Psoas muscle (tissue), 7 donors: ENCODE measurements at regions not wholly inside any gene's neighbourhood (a gene's known extent, or its start where the extent isn't known, plus 50 kb on each side); places are given as distances from the start of the nearest gene placed in this dataset.
"Not testable (repeated sequence)": the region's sequence is repeated elsewhere in the genome, so short reads cannot be mapped to it uniquely, and the experiment has no call there.

ENCODE experiments used
- ATAC-seq, 4 donors: fragments of 200-7000 bp; cut with Tn5 transposase; one replicate each; pipeline ENCODE4 v1.9.1; 2020; ENCODE audit warnings: moderate library complexity in 3 of 4, mild to moderate bottlenecking in 2 of 4
- DNase-seq, 2 donors: peaks; one replicate each; pipeline ENCODE4 v3.0.0-alpha.2; 2020
- H3K27ac ChIP-seq: fragments of 200-600 bp; one replicate; pipeline ENCODE4 v1.8.0; 2022
- H3K27me3 ChIP-seq, 3 donors: fragments of 200-600 bp in 1 of 3; one replicate each; pipeline versions ENCODE4 v1.6.1 to v1.8.0; 2013 to 2022; ENCODE audit warnings: low read length in 2 of 3, mild to moderate bottlenecking in 2 of 3, moderate library complexity in 1 of 3; ENCODE audit not compliant: insufficient read depth in 3 of 3
- H3K36me3 ChIP-seq, 2 donors: fragments of 200-600 bp in 1 of 2; one replicate each; pipeline versions ENCODE4 v1.6.1 to v1.8.0; 2013 to 2022; ENCODE audit warnings: low read depth in 1 of 2, mild to moderate bottlenecking in 1 of 2, moderate library complexity in 1 of 2; ENCODE audit not compliant: insufficient read depth in 1 of 2
- H3K4me1 ChIP-seq: fragments of 200-600 bp; one replicate; pipeline ENCODE4 v1.8.0; 2022
- H3K4me3 ChIP-seq: fragments of 200-600 bp; one replicate; pipeline ENCODE4 v1.8.0; 2022; ENCODE audit warnings: mild to moderate bottlenecking
- H3K9me3 ChIP-seq: fragments of 200-600 bp; one replicate; pipeline ENCODE4 v1.8.0; 2022
- CTCF ChIP-seq: fragments of 200-600 bp; IDR thresholded peaks from one replicate; pipeline ENCODE4 v1.8.0; 2022; ENCODE audit warnings: antibody characterized with exemption
- WGBS, 3 donors: extraction: QIAGEN DNeasy Blood & Tissue Kit; methylation state at CpG; one replicate each; pipeline versions ENCODE4 v1.1.6 to v1.1.7; 2013; 5-methylcytosine and 5-hydroxymethylcytosine counted together
- intact Hi-C, 2 donors: fragments of 100-400 bp; cut with DNase I; formaldehyde crosslinking; loops; one replicate each; pipeline versions ENCODE4 v1.11.0 to v1.14.2; 2022
- donor health status: healthy with polysubstance abuse.
- donor health status: DM: no; HTN: no; CAD: no; lungs with moderate emphysema.
- donor health status: Bipolar disorder and iron deficiency.
- donor health status: healthy.
- donor health status: DM: yes; HTN: yes; CAD: no.
- donor health status: DM: no; HTN: no; CAD: no.
- donor health status: DM: yes; HTN: yes; CAD: no.

- no peak for ATAC-seq
- WGBS, 3 donors, result 72 to 83% (median 80%) methylated on average over 2 of the region's 2 CpGs
Measured at GRCh38 chr6:115601509-115601908, 459.2 kb downstream of the FRK start.

GRCh38 chr6:115601064-115601463 lies 459.6 kb downstream of the FRK start:
- TF ChIP-seq CTCF, result no peak
- Histone ChIP-seq H3K4me3 (no peak overlapping the region), H3K27ac (no peak overlapping the region), H3K4me1 (no peaks in the 10 kb centered on the region), H3K9me3 (no peaks in the 10 kb centered on the region), H3K36me3 (no peaks in the 10 kb centered on the region), H3K27me3 (no peaks in the 10 kb centered on the region)
- ATAC-seq (no peak), DNase-seq (no peak)
- intact Hi-C loops, result no loop called here
- WGBS, 3 donors, result 71 to 76% (median 72%) methylated on average over 1 of the region's 1 CpG

More at GRCh38 chr6:115601509-115601908, 459.2 kb downstream of the FRK start:
- Histone ChIP-seq H3K27ac (no peak overlapping the region), H3K4me3 (no peak overlapping the region), H3K9me3 (no peaks in the 10 kb centered on the region), H3K27me3 (no peaks in the 10 kb centered on the region), H3K36me3 (no peaks in the 10 kb centered on the region), H3K4me1 (no peaks in the 10 kb centered on the region)
- intact Hi-C loops, result no loop called here
- TF ChIP-seq CTCF, result no peak
- no peak for DNase-seq

GRCh38 chr6:115594891-115595290 lies 465.8 kb downstream of the FRK start:
- no peaks in the 10 kb centered on the region for H3K27me3 ChIP-seq
- no peak overlapping the region for H3K27ac ChIP-seq
- DNase-seq (no peak), ATAC-seq (no peak)
- WGBS, 3 donors, result 72 to 81% (median 75%) methylated on average over 1 of the region's 1 CpG
- no peak overlapping the region for H3K4me3 ChIP-seq
- H3K36me3 ChIP-seq, result no peaks in the 10 kb centered on the region
- intact Hi-C loops, result no loop called here
- H3K9me3 ChIP-seq, result no peaks in the 10 kb centered on the region
- TF ChIP-seq CTCF, result no peak
- H3K4me1 ChIP-seq, result no peaks in the 10 kb centered on the region

- H3K4me1 ChIP-seq, result no peaks in the 10 kb centered on the region
- no peak overlapping the region for H3K4me3 ChIP-seq
- H3K27ac ChIP-seq, result no peak overlapping the region
- 52 to 60% (median 59%) methylated on average over 2 of the region's 2 CpGs for whole genome bisulfite sequencing, 3 donors
- intact Hi-C loops, result no loop called here
- H3K9me3 ChIP-seq, result no peaks in the 10 kb centered on the region
- no peaks in the 10 kb centered on the region for H3K27me3 ChIP-seq
- H3K36me3 ChIP-seq, result no peaks in the 10 kb centered on the region
- no peak for TF ChIP-seq CTCF
- no peak for ATAC-seq
- DNase-seq, result no peak
Measured at GRCh38 chr6:115592025-115592424, 468.7 kb downstream of the FRK start.

- H3K27me3 ChIP-seq, DNase-seq, intact Hi-C loops, H3K36me3 ChIP-seq, H3K27ac ChIP-seq, H3K9me3 ChIP-seq, H3K4me3 ChIP-seq, H3K4me1 ChIP-seq, ATAC-seq: not testable (repeated sequence)
- 86 to 90% (median 87%) methylated on average over 4 of the region's 4 CpGs for WGBS, 3 donors
Measured at GRCh38 chr6:115589072-115589471, 471.6 kb downstream of the FRK start.
